GM18907 (cell line): ENCODE measurements at regions not wholly inside any gene's neighbourhood (a gene's known extent, or its start where the extent isn't known, plus 50 kb on each side); places are given as distances from the start of the nearest gene placed in this dataset.
"Not testable (repeated sequence)": the region's sequence is repeated elsewhere in the genome, so short reads cannot be mapped to it uniquely, and the experiment has no call there.

Experiments used
- ATAC-seq: cut with Tn5 transposase; IDR thresholded peaks from one replicate; pipeline ENCODE4 v1.9.1; 2021; ENCODE audit warnings: mild to moderate bottlenecking, moderate library complexity; ENCODE audit not compliant: unreplicated experiment

DNA sequence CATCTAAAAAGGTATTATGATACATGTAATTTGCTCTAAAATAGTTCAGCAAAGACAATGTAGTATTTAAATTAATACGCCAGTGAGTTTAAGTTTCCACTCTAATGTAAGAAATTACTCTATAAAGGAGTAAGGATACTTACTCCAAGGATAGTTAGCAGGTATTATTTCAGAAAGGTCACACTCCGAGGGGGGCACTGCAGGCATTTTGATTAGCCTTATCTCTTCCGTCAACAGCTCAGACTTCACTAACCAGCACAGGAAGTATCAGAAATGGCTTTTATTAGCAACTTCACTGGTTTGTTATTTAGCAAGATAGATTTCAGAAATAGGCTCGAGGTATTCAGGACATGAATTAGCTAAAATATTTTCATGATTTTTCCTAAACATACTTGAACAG lies 127.0 kb downstream of the COX18 start:
- ATAC-seq, result no peak

DNA sequence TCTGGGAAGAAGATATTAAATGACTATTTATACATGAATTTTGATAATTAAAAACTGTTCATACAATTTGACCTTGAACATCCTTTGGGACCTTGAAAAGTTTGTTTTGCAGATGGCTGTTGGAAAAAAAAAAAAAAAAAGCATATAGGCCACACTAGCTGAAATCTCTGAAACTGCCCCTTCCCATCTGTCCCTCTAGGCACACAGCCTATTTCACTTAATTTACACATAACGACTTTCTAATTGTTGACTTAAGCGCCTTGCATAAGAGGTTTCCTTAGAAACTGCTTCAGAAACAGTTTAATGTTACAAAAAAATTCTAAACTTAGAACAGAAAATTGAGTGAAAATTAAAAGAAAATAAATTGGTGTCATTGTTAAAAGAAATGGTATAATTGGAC lies 131.0 kb downstream of the COX18 start:
- ATAC-seq, result no peak

DNA sequence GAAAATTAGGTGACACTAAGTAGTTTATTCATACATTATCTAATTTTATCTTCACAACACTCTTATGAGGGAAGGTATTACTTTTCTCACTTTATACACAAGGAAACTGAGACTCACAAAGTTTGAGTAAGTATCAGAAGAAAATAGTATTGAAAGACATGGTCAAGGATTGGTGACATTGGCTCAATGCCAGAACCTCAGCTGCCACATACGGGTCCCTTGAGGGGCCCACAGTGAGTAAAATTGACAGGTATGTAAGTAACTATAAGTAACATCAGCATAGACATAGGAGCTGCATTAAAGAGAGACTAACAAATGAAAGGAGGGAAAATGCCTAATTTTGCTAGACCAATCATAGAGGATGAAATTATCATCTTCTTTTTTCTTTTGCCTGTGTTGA lies 134.1 kb downstream of the COX18 start:
- peak; percentile 48 for ATAC-seq

DNA sequence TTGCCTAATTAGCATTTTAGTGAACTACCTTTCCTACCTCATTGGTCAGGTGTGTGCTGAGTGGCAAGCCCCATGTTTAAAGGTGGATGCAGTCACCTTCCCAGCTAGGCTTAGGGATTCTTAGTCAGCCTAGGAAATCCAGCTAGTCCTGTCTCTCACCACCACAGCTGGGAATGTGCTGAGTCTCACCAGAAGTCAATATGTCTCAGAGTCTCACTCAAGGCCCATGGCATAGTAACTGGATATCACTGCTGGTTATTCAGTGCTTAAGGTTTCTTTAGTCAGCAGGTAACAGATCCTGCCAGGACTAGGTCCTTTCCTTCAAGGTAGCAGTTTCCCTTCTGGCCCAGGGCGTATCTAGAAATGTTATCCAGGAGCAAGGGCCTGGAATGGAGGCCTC lies 136.5 kb downstream of the COX18 start:
- no peak for ATAC-seq

DNA sequence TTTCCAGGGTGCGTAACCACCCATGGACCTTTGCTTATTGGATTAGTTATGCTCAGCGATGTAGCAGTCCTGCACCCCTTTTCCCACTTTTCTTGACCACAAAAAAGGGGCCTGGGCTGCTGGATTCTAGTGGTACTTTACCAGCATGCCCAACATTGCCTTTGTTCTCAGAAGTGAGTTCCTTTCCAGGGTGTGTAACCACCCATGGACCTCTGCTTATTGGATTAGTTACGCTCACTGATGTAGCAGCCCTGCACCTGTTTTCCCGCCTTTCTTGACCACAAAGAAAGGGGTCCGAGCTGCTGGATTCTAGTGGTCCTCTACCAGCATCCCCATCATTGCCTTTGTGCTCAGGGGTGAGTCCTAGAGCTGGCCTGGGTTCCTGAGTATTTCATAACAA lies 138.2 kb downstream of the COX18 start:
- no peak for ATAC-seq

DNA sequence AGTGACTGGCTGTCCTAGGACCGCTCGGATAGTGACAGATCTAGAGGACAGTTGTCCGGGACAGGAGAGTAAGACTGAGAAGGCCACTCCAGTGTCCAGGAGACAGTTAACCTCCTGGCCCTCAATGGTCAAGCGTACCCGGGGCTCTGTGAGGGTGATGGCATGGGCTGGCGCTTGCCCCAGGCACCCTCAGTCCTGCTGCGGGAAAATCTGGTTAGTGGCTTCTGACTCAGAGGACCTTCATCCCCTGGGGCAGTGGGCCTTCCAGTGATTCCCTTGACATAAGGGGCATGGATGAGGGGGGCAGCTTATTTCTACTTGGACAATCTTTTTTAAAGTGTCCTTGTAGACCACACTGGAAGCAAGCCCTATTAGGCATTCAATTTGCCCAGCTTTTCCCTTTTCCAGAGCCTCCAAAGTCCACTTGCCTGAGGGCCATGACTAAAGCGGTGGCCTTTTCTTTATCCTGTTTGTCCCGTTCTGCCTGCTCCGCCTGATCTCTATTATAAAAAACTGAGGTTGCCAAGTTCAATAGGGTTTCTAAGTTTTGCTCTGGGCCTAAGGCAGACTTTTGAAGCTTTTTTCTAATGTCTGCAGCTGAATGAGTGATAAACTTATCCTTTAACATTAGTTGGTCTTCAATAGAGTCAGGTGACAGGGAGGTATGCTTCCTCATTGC lies 139.8 kb downstream of the COX18 start:
- not testable (repeated sequence) for ATAC-seq

DNA sequence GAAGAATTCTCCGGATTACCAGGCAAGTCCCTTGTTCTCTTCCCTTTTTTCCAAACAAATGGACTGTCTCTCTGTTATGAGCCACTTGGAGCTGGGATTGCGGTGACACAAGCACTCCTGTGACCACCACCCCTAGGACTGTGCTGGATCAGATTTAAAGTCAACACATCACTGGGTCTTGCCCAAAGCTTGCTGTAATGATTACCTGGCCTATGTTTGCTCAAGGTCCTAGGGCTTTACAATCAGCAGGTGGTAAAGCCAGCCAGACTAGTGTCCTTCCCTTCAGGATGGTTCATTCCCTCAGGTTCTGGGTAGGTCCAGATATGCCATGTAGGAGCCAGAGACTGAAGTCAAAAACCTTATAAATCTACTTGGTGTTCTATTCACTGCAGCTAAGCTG lies 144.7 kb downstream of the COX18 start:
- no peak for ATAC-seq

DNA sequence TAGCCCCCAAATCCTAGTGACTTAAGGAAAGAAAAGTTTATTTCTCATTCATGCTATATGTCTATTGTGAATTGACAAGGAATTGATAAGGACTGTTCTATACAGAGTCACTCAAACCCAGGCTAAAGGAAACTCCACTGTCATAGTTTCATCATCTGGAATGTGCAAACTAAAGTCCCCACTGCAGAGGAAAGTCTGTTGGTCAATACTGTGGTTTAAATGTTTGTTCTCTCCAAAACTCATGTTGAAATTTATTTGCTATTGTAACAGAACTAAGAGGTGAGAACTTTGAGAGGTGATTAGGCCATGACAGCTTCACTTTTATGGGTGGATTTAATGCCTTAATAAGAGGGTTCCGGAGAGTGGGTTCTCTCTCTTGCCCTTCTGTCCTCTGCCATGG lies 149.6 kb downstream of the COX18 start:
- no peak for ATAC-seq

DNA sequence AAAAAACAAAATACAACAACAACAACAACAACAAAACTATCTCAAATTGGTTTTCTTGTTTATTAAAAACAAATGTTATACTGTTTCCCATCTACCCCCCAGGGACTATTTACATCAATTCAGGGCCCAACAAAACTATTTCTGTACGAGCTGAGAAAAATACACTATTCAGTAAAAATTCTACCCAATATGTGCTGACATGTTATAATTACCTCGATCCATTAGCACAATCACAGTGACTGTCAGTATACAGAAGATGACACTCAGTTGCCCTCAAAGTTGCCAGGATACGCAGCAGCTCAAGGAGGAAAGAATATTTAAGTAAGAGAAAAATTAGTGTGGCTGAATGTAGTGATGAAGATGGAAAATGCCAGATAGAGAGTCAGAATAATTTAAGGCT lies 150.1 kb downstream of the COX18 start:
- no peak for ATAC-seq

DNA sequence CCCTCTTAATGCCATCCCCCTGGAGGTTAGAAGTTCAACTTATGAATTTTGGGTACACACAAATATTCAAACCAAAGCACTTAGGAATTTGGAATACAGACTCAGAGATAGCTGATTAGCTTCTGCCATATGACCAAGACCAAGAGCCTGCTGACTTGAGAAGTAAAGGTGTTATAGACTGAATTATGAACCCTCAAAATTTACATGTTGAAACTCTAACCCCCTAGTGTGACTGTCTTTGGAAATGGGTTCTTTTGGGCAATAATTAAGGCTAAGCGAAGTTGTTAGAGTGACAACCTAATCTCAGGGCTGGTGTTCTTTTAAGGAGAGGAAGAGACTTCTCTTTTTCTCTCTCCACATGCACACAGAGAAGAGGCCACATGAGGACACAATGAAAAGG lies 151.2 kb downstream of the COX18 start:
- no peak for ATAC-seq

DNA sequence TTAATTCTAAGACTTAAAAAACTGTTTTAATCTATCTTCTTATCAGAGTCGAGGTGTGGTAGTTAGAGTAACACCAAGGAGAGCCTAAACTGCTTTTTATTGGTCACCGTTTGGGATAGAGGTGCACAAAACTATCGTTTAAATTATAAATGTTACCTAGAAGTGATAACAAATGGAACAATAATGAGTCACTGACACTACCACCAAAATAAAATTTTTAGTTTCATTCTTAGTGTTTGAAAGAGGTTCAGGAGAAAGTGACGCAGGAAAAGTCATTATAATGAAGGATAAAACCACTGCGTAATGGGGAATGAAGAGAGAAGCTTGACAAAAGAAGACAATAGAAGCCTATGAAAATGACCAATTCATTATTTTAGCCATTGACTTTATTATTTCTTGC lies 158.2 kb downstream of the COX18 start:
- no peak for ATAC-seq

DNA sequence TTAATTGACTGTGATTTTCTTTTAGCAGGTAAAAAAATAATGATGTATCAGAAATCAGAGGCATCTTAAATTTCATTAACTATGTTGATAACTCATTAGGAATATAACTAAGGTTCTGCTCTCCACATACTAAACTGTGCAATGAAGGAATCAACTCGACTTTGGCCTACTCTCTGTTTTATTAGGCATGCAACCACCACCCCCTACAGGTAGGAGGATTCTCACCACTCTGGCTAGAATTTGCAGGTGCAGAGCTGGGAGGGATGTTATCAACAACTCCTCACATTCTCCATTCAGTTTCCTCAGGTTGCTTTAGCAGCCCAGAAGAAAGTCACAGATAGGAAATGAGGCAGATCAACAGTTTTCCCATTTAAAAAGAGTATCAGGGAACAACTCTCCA lies 160.1 kb downstream of the COX18 start:
- ATAC-seq, result no peak

DNA sequence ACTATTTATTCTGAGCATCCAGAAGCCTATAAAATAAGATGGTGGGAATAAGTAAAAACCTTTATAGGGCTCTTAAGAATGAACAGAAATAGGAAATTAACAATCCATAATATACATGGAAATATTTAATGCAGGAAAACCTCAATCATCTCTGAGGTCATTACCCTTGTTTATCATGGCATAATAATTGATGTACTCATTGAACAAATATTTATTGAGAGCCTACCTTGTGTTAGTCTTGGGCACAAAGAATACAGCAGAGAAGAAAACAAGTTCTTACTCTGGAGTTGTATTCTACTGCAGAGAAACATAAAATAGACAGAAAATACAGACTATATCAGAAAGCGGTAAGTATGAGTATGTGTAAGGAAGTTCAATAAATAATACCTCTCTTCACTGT lies 167.2 kb downstream of the COX18 start:
- ATAC-seq, result no peak

DNA sequence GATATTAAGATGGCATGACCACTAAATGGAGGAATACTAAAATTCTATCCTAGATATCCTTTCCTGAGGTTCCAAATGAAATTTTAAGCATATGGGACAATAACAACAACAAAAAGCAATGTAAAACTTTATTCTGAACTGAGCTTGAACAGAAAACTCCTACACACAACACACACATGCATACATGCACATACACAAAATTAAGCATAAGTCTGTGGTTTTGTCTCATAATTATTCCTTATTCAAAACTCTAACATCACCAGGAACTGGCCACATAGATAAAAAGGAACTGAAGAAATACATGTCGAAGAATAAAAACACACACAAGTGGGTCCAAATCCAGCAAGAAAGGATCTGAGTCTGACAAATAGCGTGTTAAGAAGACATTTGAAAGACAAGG lies 168.0 kb downstream of the COX18 start:
- no peak for ATAC-seq

DNA sequence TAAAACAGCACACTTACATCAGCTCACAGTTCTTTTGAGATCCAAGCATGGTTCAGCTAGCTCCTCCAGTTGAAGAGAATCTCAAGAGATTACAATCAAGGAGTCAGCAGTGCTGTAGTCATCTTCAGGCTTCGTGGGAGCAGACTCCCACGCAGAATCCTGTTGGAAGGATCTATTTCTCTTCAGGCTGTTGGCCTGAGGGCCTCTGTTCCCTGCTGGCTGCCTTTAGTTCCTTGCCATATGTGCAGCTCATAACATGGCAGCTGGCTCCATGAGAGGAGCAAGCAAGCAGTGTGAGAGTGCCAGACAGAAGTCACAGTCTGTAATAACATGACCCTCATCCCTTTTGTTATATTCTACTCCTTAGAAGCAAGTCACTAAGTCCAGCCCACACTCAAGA lies 168.6 kb downstream of the COX18 start:
- ATAC-seq, result no peak

DNA sequence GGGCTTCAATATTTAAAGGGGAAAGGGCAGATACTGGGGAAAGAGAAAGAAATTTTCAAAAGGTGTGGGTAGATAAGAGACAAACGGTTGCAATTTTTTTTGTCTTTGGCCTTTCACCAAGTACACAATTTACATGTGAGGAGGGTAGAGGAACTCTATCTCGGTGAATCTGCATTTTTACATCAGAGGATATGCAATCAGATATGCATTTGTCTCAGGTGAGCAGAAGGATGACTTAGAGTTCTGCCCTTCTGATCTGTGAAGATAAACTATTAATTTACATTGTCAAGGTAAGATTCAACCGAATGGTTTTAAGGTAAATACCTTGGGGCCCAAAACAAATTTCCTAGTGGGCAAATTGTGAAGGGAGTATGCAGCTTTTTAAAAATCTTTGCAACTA lies 169.9 kb downstream of the COX18 start:
- no peak for ATAC-seq

DNA sequence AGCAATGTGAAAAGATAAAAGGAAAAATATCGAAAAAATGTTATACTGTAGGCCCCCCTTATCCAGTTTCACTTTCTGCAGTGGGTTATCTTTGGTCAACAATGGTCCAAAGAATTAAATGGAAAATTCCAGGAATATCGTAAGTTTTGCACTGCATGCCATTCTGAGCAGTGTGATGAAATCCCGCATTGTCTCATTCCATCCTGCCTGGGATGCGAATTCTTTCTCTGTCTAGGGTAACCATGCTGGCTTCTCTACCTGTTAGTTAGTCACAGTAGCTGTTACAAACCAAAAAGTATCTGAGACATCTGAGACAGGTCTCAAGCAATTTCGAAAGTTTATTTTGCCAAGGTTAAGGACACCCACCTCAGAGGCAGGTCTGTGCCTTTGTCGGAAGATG lies 170.3 kb downstream of the COX18 start:
- no peak for ATAC-seq

DNA sequence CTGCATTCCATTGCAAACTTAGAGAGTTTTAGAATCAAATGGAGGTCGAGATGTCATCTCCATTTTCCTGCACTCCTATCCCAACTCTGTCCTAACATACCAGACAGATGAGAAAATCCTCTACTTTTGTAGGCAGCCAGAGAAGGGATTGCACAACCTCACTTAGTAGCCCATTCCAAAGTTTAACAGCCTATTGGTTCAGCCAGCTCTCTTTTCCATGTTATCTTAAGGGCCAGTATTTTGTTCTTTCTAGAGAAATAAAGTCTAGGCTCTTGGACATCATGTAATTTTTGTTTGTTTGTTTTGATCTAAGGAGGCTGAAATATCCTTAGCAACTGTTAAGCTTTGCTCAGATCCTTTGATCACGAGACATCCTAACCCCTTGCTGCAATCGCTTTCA lies 173.0 kb downstream of the COX18 start:
- ATAC-seq, result no peak

DNA sequence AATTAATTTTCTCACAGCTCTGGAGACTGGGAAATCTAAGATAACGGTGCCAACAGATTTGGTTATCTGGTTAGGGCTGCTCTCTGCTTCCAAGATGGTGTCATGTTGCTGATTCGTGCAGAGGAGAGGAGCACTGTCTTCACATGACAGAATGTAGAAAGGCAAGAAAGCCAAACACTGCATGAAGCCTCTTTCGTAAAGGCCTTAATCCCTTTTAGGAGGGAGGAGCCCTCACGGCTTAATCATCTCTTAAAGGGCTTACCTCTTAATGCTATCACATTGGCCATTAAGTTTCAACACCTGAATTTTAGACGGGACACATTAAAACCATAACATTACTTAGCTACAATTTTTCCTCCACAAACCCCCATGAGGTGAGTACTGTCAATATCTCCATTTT lies 174.1 kb downstream of the COX18 start:
- no peak for ATAC-seq

DNA sequence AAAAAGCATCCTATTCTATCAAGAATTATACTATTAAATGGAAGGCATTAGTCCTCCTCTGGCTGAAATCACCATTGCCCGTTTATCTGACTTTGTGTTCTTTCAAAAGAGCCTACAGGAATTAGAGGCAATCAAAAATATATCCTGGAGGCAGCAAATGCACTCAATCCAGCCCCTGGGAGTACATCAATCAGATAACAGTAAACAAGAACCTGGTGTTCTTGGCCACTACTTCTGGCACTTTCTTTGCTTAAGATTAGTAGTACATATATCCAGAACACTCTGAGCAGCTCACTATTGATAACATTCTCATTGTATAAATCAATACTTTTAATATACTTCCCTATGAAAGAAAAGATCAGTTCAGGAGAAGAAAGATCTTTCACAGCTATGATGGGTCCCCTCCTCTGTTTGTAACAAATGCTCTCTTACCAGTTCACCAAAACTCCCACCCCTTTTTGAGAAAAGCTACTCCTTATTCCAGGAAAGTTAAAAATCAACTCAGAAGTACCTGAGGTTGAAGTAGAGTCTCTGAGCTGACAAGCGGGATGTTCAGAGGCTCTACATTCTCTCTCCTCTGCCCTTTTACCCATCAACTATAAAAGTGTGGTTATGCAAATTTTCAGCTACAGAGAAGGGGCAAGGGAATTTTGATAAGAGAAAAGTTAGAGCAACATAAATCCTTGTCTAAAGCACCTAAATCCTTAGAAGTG lies 176.0 kb downstream of the COX18 start:
- ATAC-seq, result no peak

DNA sequence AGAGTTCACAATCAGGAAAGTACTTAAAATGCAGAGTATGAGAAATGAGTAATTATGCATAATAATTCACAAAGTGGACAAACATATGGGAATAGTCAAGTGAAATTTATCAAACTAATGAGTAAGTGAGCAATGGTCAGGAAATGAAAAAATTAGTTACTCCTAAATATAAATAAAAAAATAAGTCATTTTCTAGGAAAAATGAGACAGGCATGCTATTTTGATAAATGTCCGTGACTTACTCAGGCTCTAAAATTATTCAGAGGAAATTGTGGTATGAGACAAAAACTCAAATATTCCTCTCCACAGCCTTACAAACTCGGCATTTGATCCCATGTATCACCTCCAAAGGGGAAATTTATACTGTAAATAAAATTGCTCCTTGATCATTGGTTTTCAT lies 181.2 kb downstream of the COX18 start:
- ATAC-seq, result no peak

DNA sequence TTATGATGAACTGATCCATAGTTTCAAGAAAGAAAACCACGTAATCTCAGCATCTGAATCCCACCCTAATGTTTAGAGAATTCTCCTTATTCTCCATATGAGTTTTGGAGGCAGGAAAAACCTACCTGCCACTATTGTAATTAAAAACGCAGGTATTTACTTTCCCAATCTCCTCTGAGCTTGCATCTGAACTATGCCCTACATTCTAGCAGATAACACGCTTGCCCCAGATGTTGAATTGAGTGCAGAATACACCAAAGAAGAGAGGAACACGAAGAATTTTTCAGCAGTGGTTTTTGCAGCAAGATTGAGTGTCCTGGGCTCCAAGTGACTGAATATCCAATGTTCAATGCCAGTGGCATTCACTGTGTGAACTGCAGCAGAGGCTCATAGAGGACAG lies 182.4 kb downstream of the COX18 start:
- ATAC-seq, result no peak

DNA sequence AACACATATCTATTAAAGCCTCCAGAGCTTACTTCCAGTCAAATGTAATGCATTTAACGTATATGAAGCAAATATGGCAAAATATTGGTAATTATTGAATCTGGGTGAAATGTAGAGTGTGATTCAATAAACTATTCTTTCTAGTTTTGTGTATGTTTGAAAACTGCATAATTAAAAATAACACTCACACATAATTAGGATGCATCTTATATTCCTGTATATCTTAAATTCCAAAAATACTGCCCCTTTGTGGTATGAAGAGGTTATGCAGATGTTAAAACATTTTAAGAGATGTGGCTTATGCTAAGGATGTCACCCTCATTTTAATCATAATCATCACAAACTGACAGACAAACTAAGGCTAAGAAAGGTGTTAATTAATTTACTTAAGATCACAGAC lies 182.9 kb downstream of the COX18 start:
- no peak for ATAC-seq
